H1 (cell line): ENCODE measurements at regions not wholly inside any gene's neighbourhood (a gene's known extent, or its start where the extent isn't known, plus 50 kb on each side); places are given as distances from the start of the nearest gene placed in this dataset.

Experiments
- CTCF ChIA-PET: fragments of 300-600 bp; sonication (Branson Sonifier 250); formaldehyde crosslinking; loops from one replicate; lab custom pipeline; 2021; ENCODE audit not compliant: partially characterized antibody; lab: Charles Lee
- POLR2A ChIA-PET: fragments of 300-600 bp; sonication (Branson Sonifier 250); formaldehyde crosslinking; loops from one replicate; lab custom pipeline; 2021; ENCODE audit warnings: inconsistent platforms; ENCODE audit not compliant: partially characterized antibody; lab: Charles Lee
- DNase-seq, 2 experiments: peaks; one replicate each; pipeline versions ENCODE4 v3.0.0 to v3.0.0-alpha.2; 2010 to 2022; ENCODE audit warnings: low spot score in 2 of 2, low read depth in 1 of 2, mixed read lengths in 1 of 2
- FAIRE-seq: peaks from 2 replicates; lab custom pipeline; 2011; peaks lifted over from hg19 to GRCh38; lab: Jason Lieb, UNC
- H2AFZ ChIP-seq: 2 replicates; pipeline ENCODE4 v1.8.1; 2012; ENCODE audit warnings: low read length, inconsistent platforms
- H2AK5ac ChIP-seq: 2 replicates; pipeline ENCODE4 v1.6.1; 2013; ENCODE audit warnings: low read depth, low read length
- H2BK120ac ChIP-seq: replicated peaks from 2 replicates; pipeline ENCODE3; 2013; ENCODE audit warnings: low read depth, low read length, inconsistent platforms
- H2BK12ac ChIP-seq: 2 replicates; pipeline ENCODE4 v1.6.1; 2013; ENCODE audit warnings: low read depth, low read length
- H2BK15ac ChIP-seq: 2 replicates; pipeline ENCODE4 v1.6.1; 2013; ENCODE audit warnings: low read length
- H2BK20ac ChIP-seq: 2 replicates; pipeline ENCODE4 v1.6.1; 2013; ENCODE audit warnings: low read length
- H2BK5ac ChIP-seq: 2 replicates; pipeline ENCODE4 v1.6.1; 2013; ENCODE audit warnings: low read depth, low read length
- H3K14ac ChIP-seq: 2 replicates; pipeline ENCODE4 v1.6.1; 2013; ENCODE audit warnings: inconsistent platforms; ENCODE audit not compliant: insufficient read length
- H3K18ac ChIP-seq: 2 replicates; pipeline ENCODE4 v1.6.1; 2013; ENCODE audit warnings: low read length; ENCODE audit errors: extremely low read depth
- H3K23ac ChIP-seq: 2 replicates; pipeline ENCODE4 v1.6.1; 2013; ENCODE audit warnings: inconsistent platforms; ENCODE audit not compliant: insufficient read length
- H3K23me2 ChIP-seq: 2 replicates; pipeline ENCODE4 v1.6.1; 2013; ENCODE audit warnings: low read depth, low read length
- H3K27ac ChIP-seq: 2 replicates; pipeline ENCODE4 v1.6.1; 2011; ENCODE audit warnings: low read depth, low read length, inconsistent platforms
- H3K27me3 ChIP-seq, 4 experiments: replicated peaks in 1 of 4; 1 replicate in 1 of 4; 2 replicates in 3 of 4; pipeline versions ENCODE4 v1.6.1 to v1.8.1; 2011 to 2013; ENCODE audit warnings: low read length in 3 of 4, mild to moderate bottlenecking in 3 of 4, inconsistent platforms in 2 of 4, mixed read lengths in 2 of 4, moderate library complexity in 1 of 4; ENCODE audit not compliant: control insufficient read depth in 3 of 4, insufficient read depth in 3 of 4; ENCODE audit errors: extremely low read depth in 1 of 4
- H3K36me3 ChIP-seq, 4 experiments: 2 replicates each; pipeline versions ENCODE4 v1.6.1 to v1.8.1; 2011 to 2013; ENCODE audit warnings: mild to moderate bottlenecking in 4 of 4, low read length in 3 of 4, moderate library complexity in 2 of 4, control low read depth in 1 of 4, inconsistent platforms in 1 of 4; ENCODE audit not compliant: insufficient read depth in 4 of 4, control insufficient read depth in 2 of 4
- H3K4ac ChIP-seq: replicated peaks from 2 replicates; pipeline ENCODE3; 2013; ENCODE audit warnings: low read length, low read depth, mixed read lengths, inconsistent platforms; ENCODE audit not compliant: insufficient read length
- H3K4me1 ChIP-seq, 4 experiments: replicated peaks in 1 of 4; 1 replicate in 1 of 4; 2 replicates in 3 of 4; pipeline versions ENCODE4 v1.6.1 to v1.8.1; 2011 to 2013; ENCODE audit warnings: low read length in 3 of 4, inconsistent platforms in 2 of 4, mixed read lengths in 1 of 4; ENCODE audit not compliant: insufficient read depth in 4 of 4, control insufficient read depth in 3 of 4
- H3K4me2 ChIP-seq, 2 experiments: 2 replicates each; pipeline versions ENCODE4 v1.6.1 to v1.8.1; 2011 to 2013; ENCODE audit warnings: low read depth in 2 of 2, low read length in 2 of 2, control low read depth in 1 of 2, inconsistent platforms in 1 of 2, mild to moderate bottlenecking in 1 of 2; ENCODE audit not compliant: insufficient read depth in 1 of 2
- H3K4me3 ChIP-seq, 4 experiments: fragments of 200-600, 300-600 bp in 1 of 4; sonication (generic), shearing (Covaris generic), sonication (Bioruptor Twin) in 1 of 4; 2 replicates each; pipeline versions ENCODE4 v1.5.1 to v1.8.1; 2011 to 2016; ENCODE audit warnings: low read length in 4 of 4, low read depth in 3 of 4, control low read depth in 2 of 4, inconsistent platforms in 2 of 4, mild to moderate bottlenecking in 2 of 4, mixed read lengths in 1 of 4, moderate library complexity in 1 of 4; ENCODE audit not compliant: insufficient read depth in 2 of 4; ENCODE audit errors: extremely low read depth in 1 of 4
- H3K56ac ChIP-seq: replicated peaks from 2 replicates; pipeline ENCODE3; 2013; ENCODE audit warnings: low read depth, mild to moderate bottlenecking, mixed read lengths, low read length, inconsistent platforms; ENCODE audit not compliant: insufficient read length
- H3K79me1 ChIP-seq: 2 replicates; pipeline ENCODE4 v1.6.1; 2013; ENCODE audit warnings: low read depth, low read length, control low read depth
- H3K79me2 ChIP-seq, 2 experiments: 2 replicates each; pipeline versions ENCODE4 v1.6.1 to v1.8.1; 2012 to 2013; ENCODE audit warnings: low read length in 2 of 2, mild to moderate bottlenecking in 2 of 2, inconsistent platforms in 1 of 2; ENCODE audit not compliant: insufficient read depth in 2 of 2, control insufficient read depth in 1 of 2
- H3K9ac ChIP-seq, 4 experiments: replicated peaks in 1 of 4; 1 replicate in 1 of 4; 2 replicates in 3 of 4; pipeline versions ENCODE4 v1.6.1 to v1.8.1; 2011 to 2013; ENCODE audit warnings: low read depth in 3 of 4, low read length in 3 of 4, control low read depth in 2 of 4, mild to moderate bottlenecking in 2 of 4, moderate library complexity in 2 of 4, inconsistent platforms in 1 of 4; ENCODE audit errors: extremely low read depth in 1 of 4
- H3K9me3 ChIP-seq, 2 experiments: 2 replicates each; pipeline versions ENCODE4 v1.6.1 to v1.8.1; 2012 to 2013; ENCODE audit warnings: mild to moderate bottlenecking in 2 of 2, moderate library complexity in 2 of 2, control low read depth in 1 of 2, inconsistent platforms in 1 of 2, low read depth in 1 of 2, low read length in 1 of 2, mixed read lengths in 1 of 2; ENCODE audit not compliant: insufficient read depth in 2 of 2
- H4K20me1 ChIP-seq, 2 experiments: replicated peaks in 1 of 2; 2 replicates each; pipeline versions ENCODE3 to v1.8.1; 2011 to 2013; ENCODE audit warnings: inconsistent platforms in 2 of 2, low read length in 2 of 2, mild to moderate bottlenecking in 1 of 2; ENCODE audit not compliant: insufficient read depth in 2 of 2, control insufficient read depth in 1 of 2
- H4K5ac ChIP-seq: 2 replicates; pipeline ENCODE4 v1.6.1; 2013; ENCODE audit warnings: low read length, low read depth, mixed read lengths, inconsistent platforms; ENCODE audit not compliant: insufficient read length
- H4K8ac ChIP-seq: 2 replicates; pipeline ENCODE4 v1.8.0; 2013; ENCODE audit warnings: mild to moderate bottlenecking, moderate library complexity, low read length, inconsistent platforms; ENCODE audit not compliant: insufficient read depth; ENCODE audit errors: extremely low read depth
- H4K91ac ChIP-seq: replicated peaks from 2 replicates; pipeline ENCODE3; 2013; ENCODE audit warnings: low read length, mixed read lengths, inconsistent platforms; ENCODE audit not compliant: insufficient read length
- CBX5 ChIP-seq: fragments of 300-800, 300-1000 bp; sonication (generic); IDR thresholded peaks from 2 replicates; pipeline ENCODE4 v1.7.1; 2016; ENCODE audit warnings: antibody characterized with exemption, low read length, low read depth
- EGR1 ChIP-seq: IDR thresholded peaks from 2 replicates; pipeline ENCODE4 v1.6.1; 2011; ENCODE audit warnings: low read depth, low read length, borderline replicate concordance
- HDAC6 ChIP-seq: IDR thresholded peaks from one replicate; pipeline ENCODE4 v1.7.1; 2012; ENCODE audit warnings: low read depth, mild to moderate bottlenecking, inconsistent platforms, low read length, moderate library complexity
- SIN3A ChIP-seq, 2 experiments: IDR thresholded peaks in 1 of 2; conservative IDR thresholded peaks in 1 of 2; 2 replicates each; pipeline ENCODE4 v1.6.1; 2011 to 2012; ENCODE audit warnings: low read length in 2 of 2, improper control_type of control experiment in 1 of 2, low read depth in 1 of 2, mild to moderate bottlenecking in 1 of 2
- SIRT6 ChIP-seq: IDR thresholded peaks from one replicate; pipeline ENCODE4 v1.7.1; 2012; ENCODE audit warnings: low read length, inconsistent platforms
- SUZ12 ChIP-seq: fragments of 200-600 bp; sonication (generic); IDR thresholded peaks from 2 replicates; pipeline ENCODE4 v1.6.1; 2012; ENCODE audit warnings: mild to moderate bottlenecking, inconsistent platforms, low read length, moderate library complexity, mixed read lengths
- TAF1 ChIP-seq: IDR thresholded peaks from 2 replicates; pipeline ENCODE4 v1.6.1; 2011; ENCODE audit warnings: mild to moderate bottlenecking, low read depth, low read length
- WGBS, 2 experiments: shearing (Covaris generic) in 1 of 2; methylation state at CpG; one replicate each; pipeline versions ENCODE4 v1.1.6 to v1.1.7; 2013 to 2015; ENCODE audit warnings: low lambda C conversion rate in 2 of 2, mixed read lengths in 2 of 2, inconsistent platforms in 1 of 2, low coverage in 1 of 2, missing lambda C conversion rate in 1 of 2; ENCODE audit not compliant: insufficient replicate concordance in 2 of 2, insufficient coverage in 1 of 2, insufficient read length in 1 of 2; ENCODE audit errors: extremely low coverage in 1 of 2, missing lambda C conversion rate in 1 of 2; 5-methylcytosine and 5-hydroxymethylcytosine counted together
- TF ChIP-seq, protein P1 (sequence below): IDR thresholded peaks from 2 replicates; pipeline ENCODE4 v1.6.1; 2012; ENCODE audit warnings: inconsistent platforms

DNA sequence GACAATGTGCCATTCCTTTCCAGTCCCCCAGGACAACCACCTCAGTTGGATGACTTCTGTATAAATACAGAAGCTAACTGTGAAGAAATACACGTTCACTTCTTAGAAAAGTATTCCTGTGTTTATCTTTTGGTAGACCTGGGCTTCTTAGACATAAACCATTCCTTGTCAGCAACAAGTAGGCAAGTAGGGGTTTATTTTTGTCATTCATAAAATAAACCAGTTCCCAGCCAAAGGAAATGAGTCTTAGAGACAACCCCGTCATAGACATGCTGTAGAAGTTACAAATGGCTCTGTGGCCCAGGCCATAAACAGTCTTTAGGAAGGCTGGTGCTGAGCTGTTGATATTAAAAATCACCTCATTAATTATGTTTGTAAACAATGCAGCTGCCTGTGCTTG lies 243.2 kb downstream of the SPTSSA start:
- no peak overlapping the region for H2BK5ac ChIP-seq
- H2BK12ac ChIP-seq, result no peak overlapping the region
- no peaks in the 10 kb centered on the region for H3K23me2 ChIP-seq
- H4K5ac ChIP-seq, result no peak overlapping the region
- H2AFZ ChIP-seq, result no peak overlapping the region
- H3K23ac ChIP-seq, result no peak overlapping the region
- no peak overlapping the region for H4K8ac ChIP-seq
- no peak overlapping the region for H2AK5ac ChIP-seq
- TF ChIP-seq SIRT6 (no peak), HDAC6 (no peak), CBX5 (no peak), SIN3A (conservative IDR thresholded peaks at IDR 0.05 in 1 of 2, IDR thresholded peaks at IDR 0.05 in 1 of 2; ENCODE audit: low read depth in 1 of 2, low read length in 2 of 2) (no peak), SUZ12 (no peak), TAF1 (no peak), EGR1 (no peak)
- TF ChIP-seq, protein P1, sequence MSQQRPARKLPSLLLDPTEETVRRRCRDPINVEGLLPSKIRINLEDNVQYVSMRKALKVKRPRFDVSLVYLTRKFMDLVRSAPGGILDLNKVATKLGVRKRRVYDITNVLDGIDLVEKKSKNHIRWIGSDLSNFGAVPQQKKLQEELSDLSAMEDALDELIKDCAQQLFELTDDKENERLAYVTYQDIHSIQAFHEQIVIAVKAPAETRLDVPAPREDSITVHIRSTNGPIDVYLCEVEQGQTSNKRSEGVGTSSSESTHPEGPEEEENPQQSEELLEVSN, result no peak
- no peak overlapping the region for H3K14ac ChIP-seq
- H3K79me2 ChIP-seq, result no peaks in the 10 kb centered on the region
- no peak overlapping the region for H3K27ac ChIP-seq
- no peaks in the 10 kb centered on the region for H3K27me3 ChIP-seq
- H2BK120ac ChIP-seq, result no peak overlapping the region
- FAIRE-seq (no peak), DNase-seq (no peak)
- no peaks in the 10 kb centered on the region for H4K20me1 ChIP-seq
- no peaks in the 10 kb centered on the region for H3K36me3 ChIP-seq
- H3K9ac ChIP-seq, result no peak overlapping the region
- CTCF ChIA-PET, result interaction anchor here (0.6 to 1.2 kb wide), 4 partner anchors 9 to 378 kb away, joined by 3 to 4 read pairs (median 3); no protein-coding TSS in a partner anchor
- no peaks in the 10 kb centered on the region for H3K79me1 ChIP-seq
- no peak overlapping the region for H3K56ac ChIP-seq
- POLR2A ChIA-PET, result no interaction called here
- H3K4ac ChIP-seq, result no peak overlapping the region
- H2BK15ac ChIP-seq, result no peak overlapping the region
- no peak overlapping the region for H3K18ac ChIP-seq
- no peak overlapping the region for H4K91ac ChIP-seq
- 84% methylated on average over 2 of the region's 2 CpGs; no CpG with 5 or more reads in 1 of the 2 experiments for WGBS, 2 experiments
- no peak overlapping the region for H2BK20ac ChIP-seq
- H3K4me3 ChIP-seq, result no peak overlapping the region
- no peaks in the 10 kb centered on the region for H3K9me3 ChIP-seq
- no peak overlapping the region for H3K4me2 ChIP-seq
- H3K4me1 ChIP-seq, result peaks cover 0 to 5% (median 0%) of the 10 kb centered on the region in 4 experiments; a peak in 2 of 7 replicates
